Neural cell (in vitro differentiated cells): ENCODE measurements at regions not wholly inside any gene's neighbourhood (a gene's known extent, or its start where the extent isn't known, plus 50 kb on each side); places are given as distances from the start of the nearest gene placed in this dataset.

Experiments used
- CTCF ChIP-seq: fragments of 450-650 bp; IDR thresholded peaks from 2 replicates; pipeline ENCODE4 v1.5.1; 2014; ENCODE audit warnings: antibody characterized with exemption, mild to moderate bottlenecking, moderate library complexity; ENCODE audit not compliant: poor library complexity, severe bottlenecking
- EP300 ChIP-seq: fragments of 450-650 bp; conservative IDR thresholded peaks from 2 replicates; pipeline ENCODE4 v1.6.1; 2014; ENCODE audit warnings: antibody characterized with exemption, mild to moderate bottlenecking, moderate library complexity; ENCODE audit not compliant: poor library complexity, severe bottlenecking
- EZH2 ChIP-seq: fragments of 200-600, 300-800 bp; shearing (Covaris generic), sonication (generic); IDR thresholded peaks from 2 replicates; pipeline ENCODE4 v1.6.1; 2014; ENCODE audit warnings: antibody characterized with exemption, low read length, borderline replicate concordance, mild to moderate bottlenecking; ENCODE audit not compliant: insufficient read depth, poor library complexity, severe bottlenecking
- POLR2AphosphoS5 ChIP-seq: IDR thresholded peaks from 2 replicates; pipeline ENCODE4 v1.6.1; 2012
- RAD21 ChIP-seq: fragments of 450-650 bp; conservative IDR thresholded peaks from 2 replicates; pipeline ENCODE4 v1.6.1; 2014; ENCODE audit warnings: antibody characterized with exemption, mild to moderate bottlenecking, moderate library complexity
- SMC3 ChIP-seq: fragments of 450-650 bp; conservative IDR thresholded peaks from 2 replicates; pipeline ENCODE4 v1.6.1; 2014; ENCODE audit warnings: antibody characterized with exemption, mild to moderate bottlenecking, moderate library complexity; ENCODE audit not compliant: poor library complexity
- TAF1 ChIP-seq: IDR thresholded peaks from 2 replicates; pipeline ENCODE4 v1.6.1; 2012; ENCODE audit warnings: low read depth

- no peak for TF ChIP-seq CTCF
- TF ChIP-seq POLR2AphosphoS5, result no peak
- TF ChIP-seq TAF1, result no peak
- TF ChIP-seq SMC3, result no peak
- no peak for TF ChIP-seq EP300
- TF ChIP-seq RAD21, result no peak
- no peak for TF ChIP-seq EZH2
Measured at GRCh38 chr12:40499856-40500255, 192.4 kb upstream of the CNTN1 start.
